ENCODE measurements at regions not wholly inside any gene's neighbourhood (a gene's known extent, or its start where the extent isn't known, plus 50 kb on each side); places are given as distances from the start of the nearest gene placed in this dataset.
A peak's percentile ranks its signal among the peaks of the same experiment; 100 is the strongest.

DNA sequence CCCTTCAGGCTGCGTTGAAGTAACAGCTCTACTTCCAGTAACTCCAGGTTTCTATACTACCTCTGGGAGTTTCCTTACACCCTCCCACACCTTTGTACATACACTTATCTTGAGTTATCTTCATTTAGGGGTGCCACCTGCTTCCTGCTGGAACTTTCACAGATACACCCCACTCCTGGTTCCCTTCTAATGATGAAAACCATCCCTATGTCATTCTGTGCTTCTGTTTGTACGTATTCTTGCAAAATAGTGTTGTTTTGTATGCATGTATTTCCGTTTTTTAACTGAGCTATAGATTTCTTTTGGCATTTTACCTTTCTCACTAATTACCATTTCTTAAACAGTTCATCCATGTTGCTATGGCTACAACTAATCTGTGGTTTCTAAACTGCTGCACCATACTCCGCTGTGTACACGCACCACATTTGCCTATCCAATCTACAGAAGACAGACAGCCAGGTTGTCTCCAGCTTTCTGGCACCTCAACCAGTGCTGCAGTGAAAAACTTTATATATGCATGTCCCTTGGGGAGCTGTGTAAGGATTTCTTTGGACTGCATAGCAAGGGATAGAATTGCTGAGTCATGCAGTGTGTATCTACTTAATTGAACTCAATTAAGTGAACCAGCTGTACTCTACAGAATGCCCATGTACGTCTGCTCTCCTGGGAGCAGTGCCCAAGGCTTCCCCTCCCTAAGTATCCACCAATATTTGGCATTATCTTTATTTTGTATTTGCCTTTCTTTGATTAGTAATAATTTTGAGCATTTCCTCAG lies 61.4 kb upstream of the ST8SIA2 start:
- H3K4me2 ChIP-seq (ENCODE audit: insufficient read depth, low read length), result no peak overlapping the region
- H3K27ac ChIP-seq (ENCODE audit: low read depth, low read length), result no peak overlapping the region
- H3K9me3 ChIP-seq (ENCODE audit: low read depth, low read length), result no peaks in the 10 kb centered on the region
- DNase-seq (ENCODE audit: insufficient read length, low spot score, missing footprints), result no peak
- no peaks in the 10 kb centered on the region for H3K36me3 ChIP-seq (ENCODE audit: insufficient read depth, low read length)
- no peak overlapping the region for H2AFZ ChIP-seq (ENCODE audit: low read length)
- TF ChIP-seq, protein P1, sequence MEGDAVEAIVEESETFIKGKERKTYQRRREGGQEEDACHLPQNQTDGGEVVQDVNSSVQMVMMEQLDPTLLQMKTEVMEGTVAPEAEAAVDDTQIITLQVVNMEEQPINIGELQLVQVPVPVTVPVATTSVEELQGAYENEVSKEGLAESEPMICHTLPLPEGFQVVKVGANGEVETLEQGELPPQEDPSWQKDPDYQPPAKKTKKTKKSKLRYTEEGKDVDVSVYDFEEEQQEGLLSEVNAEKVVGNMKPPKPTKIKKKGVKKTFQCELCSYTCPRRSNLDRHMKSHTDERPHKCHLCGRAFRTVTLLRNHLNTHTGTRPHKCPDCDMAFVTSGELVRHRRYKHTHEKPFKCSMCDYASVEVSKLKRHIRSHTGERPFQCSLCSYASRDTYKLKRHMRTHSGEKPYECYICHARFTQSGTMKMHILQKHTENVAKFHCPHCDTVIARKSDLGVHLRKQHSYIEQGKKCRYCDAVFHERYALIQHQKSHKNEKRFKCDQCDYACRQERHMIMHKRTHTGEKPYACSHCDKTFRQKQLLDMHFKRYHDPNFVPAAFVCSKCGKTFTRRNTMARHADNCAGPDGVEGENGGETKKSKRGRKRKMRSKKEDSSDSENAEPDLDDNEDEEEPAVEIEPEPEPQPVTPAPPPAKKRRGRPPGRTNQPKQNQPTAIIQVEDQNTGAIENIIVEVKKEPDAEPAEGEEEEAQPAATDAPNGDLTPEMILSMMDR (IDR thresholded peaks at IDR 0.05; ENCODE audit: extremely low read depth, low read depth, low read length), result no peak
- H4K20me1 ChIP-seq (ENCODE audit: insufficient read depth, low read length), result no peaks in the 10 kb centered on the region
- H3K79me2 ChIP-seq (ENCODE audit: insufficient read depth, low read length), result no peaks in the 10 kb centered on the region
- no peaks in the 10 kb centered on the region for H3K27me3 ChIP-seq (ENCODE audit: insufficient read depth, low read length)
- H3K4me3 ChIP-seq (ENCODE audit: insufficient read depth, low read length), result no peak overlapping the region
- H3K4me1 ChIP-seq (ENCODE audit: insufficient read depth, low read length), result no peaks in the 10 kb centered on the region

DNA sequence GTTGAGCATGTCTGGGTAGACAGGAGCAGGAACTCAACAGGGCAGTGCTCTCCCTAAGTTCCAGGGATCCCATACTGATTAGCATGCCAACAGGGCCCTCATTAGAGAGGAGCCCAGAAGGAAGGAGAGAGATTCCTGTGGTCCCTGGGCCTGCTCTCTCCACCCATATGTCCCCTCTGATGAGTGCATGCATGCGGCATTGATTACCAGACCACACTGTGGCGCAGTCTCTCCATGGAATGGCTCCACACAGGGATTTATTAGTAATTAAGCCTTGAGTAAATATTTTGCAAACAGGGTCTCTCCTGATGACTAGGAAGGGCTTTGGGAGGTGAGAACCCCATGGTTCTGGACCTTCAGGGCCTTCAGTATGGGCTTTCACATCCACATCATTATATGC lies 60.0 kb upstream of the ST8SIA2 start:
- Histone ChIP-seq H3K27ac (ENCODE audit: low read depth, low read length) (no peak overlapping the region), H3K27me3 (ENCODE audit: insufficient read depth, low read length) (no peaks in the 10 kb centered on the region), H3K36me3 (ENCODE audit: insufficient read depth, low read length) (no peaks in the 10 kb centered on the region), H3K79me2 (ENCODE audit: insufficient read depth, low read length) (no peaks in the 10 kb centered on the region), H3K4me2 (ENCODE audit: insufficient read depth, low read length) (no peak overlapping the region), H2AFZ (ENCODE audit: low read length) (no peak overlapping the region), H3K4me3 (ENCODE audit: insufficient read depth, low read length) (no peak overlapping the region), H4K20me1 (ENCODE audit: insufficient read depth, low read length) (no peaks in the 10 kb centered on the region), H3K9me3 (ENCODE audit: low read depth, low read length) (no peaks in the 10 kb centered on the region), H3K4me1 (ENCODE audit: insufficient read depth, low read length) (no peaks in the 10 kb centered on the region)
- TF ChIP-seq, protein P1 (IDR thresholded peaks at IDR 0.05; ENCODE audit: extremely low read depth, low read depth, low read length), result no peak
- no peak for DNase-seq (ENCODE audit: insufficient read length, low spot score, missing footprints)

DNA sequence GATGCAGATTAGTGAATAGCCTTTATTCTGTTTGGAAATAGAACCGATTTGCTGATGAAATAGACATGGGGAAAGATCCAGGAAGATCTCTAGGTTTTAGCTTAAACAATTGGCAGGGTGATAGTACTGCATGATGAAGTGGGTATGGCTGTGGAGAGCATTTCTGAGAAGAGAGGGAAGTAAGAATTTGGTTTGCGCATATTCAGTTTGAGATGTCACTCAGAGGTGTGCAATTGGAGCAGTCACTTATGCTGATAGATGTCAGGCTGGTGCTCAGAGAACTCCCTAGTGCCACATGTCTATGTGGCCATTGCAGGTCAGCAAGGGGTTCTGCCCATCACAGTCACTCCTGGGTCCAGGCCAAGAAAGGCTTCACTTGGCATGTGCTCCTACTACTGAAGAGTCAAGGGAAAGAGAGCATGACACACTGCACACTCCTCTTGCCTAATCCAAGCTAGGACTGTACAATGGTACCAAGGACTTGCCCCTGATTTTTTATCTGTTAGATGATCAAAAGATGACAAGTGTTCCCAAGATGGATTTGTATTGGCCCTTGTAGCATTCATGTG lies 57.2 kb upstream of the ST8SIA2 start:
- Histone ChIP-seq H3K4me2 (ENCODE audit: insufficient read depth, low read length) (no peak overlapping the region), H3K36me3 (ENCODE audit: insufficient read depth, low read length) (no peaks in the 10 kb centered on the region), H3K27me3 (ENCODE audit: insufficient read depth, low read length) (no peaks in the 10 kb centered on the region), H3K4me3 (ENCODE audit: insufficient read depth, low read length) (no peak overlapping the region), H3K9me3 (ENCODE audit: low read depth, low read length) (no peaks in the 10 kb centered on the region), H4K20me1 (ENCODE audit: insufficient read depth, low read length) (no peaks in the 10 kb centered on the region), H2AFZ (ENCODE audit: low read length) (no peak overlapping the region), H3K79me2 (ENCODE audit: insufficient read depth, low read length) (no peaks in the 10 kb centered on the region), H3K27ac (ENCODE audit: low read depth, low read length) (no peak overlapping the region), H3K4me1 (ENCODE audit: insufficient read depth, low read length) (no peaks in the 10 kb centered on the region)
- TF ChIP-seq, protein P1 (IDR thresholded peaks at IDR 0.05; ENCODE audit: extremely low read depth, low read depth, low read length), result no peak
- DNase-seq (ENCODE audit: insufficient read length, low spot score, missing footprints), result no peak

DNA sequence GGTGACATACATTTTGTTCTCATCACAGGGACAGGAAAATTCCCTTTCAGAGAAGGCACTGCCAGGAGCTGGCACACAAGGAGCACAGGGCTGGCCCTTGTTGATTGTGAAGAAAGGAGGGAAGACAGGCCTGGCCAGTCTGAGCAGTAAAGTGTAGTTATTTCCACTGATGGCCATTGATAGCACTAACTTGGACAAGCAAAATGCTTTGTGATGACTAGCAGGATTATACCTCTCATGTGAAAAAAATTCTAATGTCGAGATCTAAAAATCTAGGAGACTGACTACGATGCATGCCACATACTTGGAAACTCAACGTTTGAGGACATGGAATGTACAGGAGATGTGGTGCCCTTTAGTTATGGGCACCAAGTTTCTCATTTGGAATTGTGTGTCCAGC lies 54.3 kb upstream of the ST8SIA2 start:
- TF ChIP-seq, protein P1 (IDR thresholded peaks at IDR 0.05; ENCODE audit: extremely low read depth, low read depth, low read length), result no peak
- Histone ChIP-seq H3K27me3 (ENCODE audit: insufficient read depth, low read length) (no peaks in the 10 kb centered on the region), H3K9me3 (ENCODE audit: low read depth, low read length) (no peaks in the 10 kb centered on the region), H4K20me1 (ENCODE audit: insufficient read depth, low read length) (no peaks in the 10 kb centered on the region), H3K27ac (ENCODE audit: low read depth, low read length) (no peak overlapping the region), H3K4me2 (ENCODE audit: insufficient read depth, low read length) (no peak overlapping the region), H3K79me2 (ENCODE audit: insufficient read depth, low read length) (no peaks in the 10 kb centered on the region), H2AFZ (ENCODE audit: low read length) (no peak overlapping the region), H3K4me1 (ENCODE audit: insufficient read depth, low read length) (no peaks in the 10 kb centered on the region), H3K36me3 (ENCODE audit: insufficient read depth, low read length) (no peaks in the 10 kb centered on the region), H3K4me3 (ENCODE audit: insufficient read depth, low read length) (no peak overlapping the region)
- peak; percentile 63 for DNase-seq (ENCODE audit: insufficient read length, low spot score, missing footprints)
